Keratinocyte (primary cell): ENCODE measurements at regions not wholly inside any gene's neighbourhood (a gene's known extent, or its start where the extent isn't known, plus 50 kb on each side); places are given as distances from the start of the nearest gene placed in this dataset.

ENCODE experiments used
- DNase-seq: peaks from one replicate; pipeline ENCODE4 v3.0.0-alpha.2; 2011; ENCODE audit warnings: low read depth, missing footprints, low spot score
- FAIRE-seq: peaks from 2 replicates; lab custom pipeline; 2011; peaks lifted over from hg19 to GRCh38; lab: Jason Lieb, UNC
- H2AFZ ChIP-seq: 2 replicates; pipeline ENCODE4 v1.6.0; 2012; ENCODE audit warnings: low read length, control low read depth, inconsistent platforms; ENCODE audit not compliant: control insufficient read depth
- H3K27ac ChIP-seq: 2 replicates; pipeline ENCODE4 v1.5.1; 2011; ENCODE audit warnings: low read length; ENCODE audit not compliant: control insufficient read depth, insufficient read depth
- H3K27me3 ChIP-seq: 3 replicates; pipeline ENCODE4 v1.6.0; 2011; ENCODE audit warnings: low read length; ENCODE audit not compliant: control insufficient read depth, insufficient read depth; ENCODE audit errors: extremely low read depth
- H3K36me3 ChIP-seq, 2 experiments: 2 replicates in 1 of 2; 3 replicates in 1 of 2; pipeline ENCODE4 v1.5.1; 2011; ENCODE audit warnings: low read length in 2 of 2, mild to moderate bottlenecking in 1 of 2; ENCODE audit not compliant: control insufficient read depth in 2 of 2, insufficient read depth in 2 of 2; ENCODE audit errors: extremely low read depth in 1 of 2
- H3K4me1 ChIP-seq: 3 replicates; pipeline ENCODE4 v1.5.1; 2011; ENCODE audit warnings: low read length; ENCODE audit not compliant: control insufficient read depth, insufficient read depth; ENCODE audit errors: extremely low read depth
- H3K4me2 ChIP-seq: 3 replicates; pipeline ENCODE4 v1.6.0; 2011; ENCODE audit warnings: low read depth, low read length; ENCODE audit not compliant: control insufficient read depth, insufficient read depth; ENCODE audit errors: extremely low read depth
- H3K4me3 ChIP-seq, 3 experiments: fragments of 200-600 bp in 1 of 3; sonication (generic) in 1 of 3; 2 replicates in 2 of 3; 3 replicates in 1 of 3; pipeline ENCODE4 v1.5.1; 2011 to 2016; ENCODE audit warnings: low read length in 3 of 3, mild to moderate bottlenecking in 3 of 3, control low read depth in 2 of 3, inconsistent platforms in 1 of 3, low read depth in 1 of 3, mixed read lengths in 1 of 3, mixed run types in 1 of 3, moderate library complexity in 1 of 3; ENCODE audit not compliant: control insufficient read depth in 2 of 3, insufficient read depth in 2 of 3; ENCODE audit errors: extremely low read depth in 1 of 3
- H3K79me2 ChIP-seq: 2 replicates; pipeline ENCODE4 v1.6.0; 2012; ENCODE audit warnings: low read length; ENCODE audit not compliant: control insufficient read depth, insufficient read depth
- H3K9ac ChIP-seq: 3 replicates; pipeline ENCODE4 v1.6.0; 2011; ENCODE audit warnings: low read length; ENCODE audit not compliant: control insufficient read depth, insufficient read depth; ENCODE audit errors: extremely low read depth
- H3K9me1 ChIP-seq: 3 replicates; pipeline ENCODE4 v1.6.0; 2011; ENCODE audit warnings: low read length; ENCODE audit not compliant: control insufficient read depth, insufficient read depth; ENCODE audit errors: extremely low read depth
- H3K9me3 ChIP-seq: 2 replicates; pipeline ENCODE4 v1.5.1; 2012; ENCODE audit warnings: low read depth, low read length; ENCODE audit not compliant: control insufficient read depth
- H4K20me1 ChIP-seq: 3 replicates; pipeline ENCODE4 v1.6.0; 2011; ENCODE audit warnings: low read length; ENCODE audit not compliant: control insufficient read depth, insufficient read depth; ENCODE audit errors: extremely low read depth
- EZH2 ChIP-seq: IDR thresholded peaks from one replicate; pipeline ENCODE4 v1.6.1; 2012; ENCODE audit warnings: inconsistent platforms, mild to moderate bottlenecking, low read length, moderate library complexity
- dilution Hi-C: fragments of 300-500 bp; cut with MboI; formaldehyde crosslinking; loops from one replicate; pipeline ENCODE4 v1.7.0; 2020; ENCODE audit warnings: low sequenced_read_pairs; ENCODE audit not compliant: extremely low pct_ligation_motif_present
- TF ChIP-seq, protein P1 (sequence below), 3 experiments: IDR thresholded peaks in 1 of 3; conservative IDR thresholded peaks in 1 of 3; optimal IDR thresholded peaks in 1 of 3; 2 replicates in 2 of 3; 3 replicates in 1 of 3; pipeline versions ENCODE3 to v1.5.1; 2011; ENCODE audit warnings: low read length in 3 of 3, mild to moderate bottlenecking in 3 of 3, moderate library complexity in 2 of 3, control low read depth in 1 of 3, inconsistent platforms in 1 of 3; ENCODE audit not compliant: insufficient read depth in 2 of 3; ENCODE audit errors: extremely low read depth in 1 of 3

- no peak overlapping the region for H3K4me2 ChIP-seq
- H3K27ac ChIP-seq, result no peak overlapping the region
- no peaks in the 10 kb centered on the region for H3K4me1 ChIP-seq
- dilution Hi-C loops, result no loop called here
- no peak overlapping the region for H3K9ac ChIP-seq
- H3K36me3 ChIP-seq, result no peaks in the 10 kb centered on the region
- H3K9me3 ChIP-seq, result no peaks in the 10 kb centered on the region
- H3K9me1 ChIP-seq, result no peaks in the 10 kb centered on the region
- H3K79me2 ChIP-seq, result no peaks in the 10 kb centered on the region
- no peak overlapping the region for H2AFZ ChIP-seq
- TF ChIP-seq, protein P1, sequence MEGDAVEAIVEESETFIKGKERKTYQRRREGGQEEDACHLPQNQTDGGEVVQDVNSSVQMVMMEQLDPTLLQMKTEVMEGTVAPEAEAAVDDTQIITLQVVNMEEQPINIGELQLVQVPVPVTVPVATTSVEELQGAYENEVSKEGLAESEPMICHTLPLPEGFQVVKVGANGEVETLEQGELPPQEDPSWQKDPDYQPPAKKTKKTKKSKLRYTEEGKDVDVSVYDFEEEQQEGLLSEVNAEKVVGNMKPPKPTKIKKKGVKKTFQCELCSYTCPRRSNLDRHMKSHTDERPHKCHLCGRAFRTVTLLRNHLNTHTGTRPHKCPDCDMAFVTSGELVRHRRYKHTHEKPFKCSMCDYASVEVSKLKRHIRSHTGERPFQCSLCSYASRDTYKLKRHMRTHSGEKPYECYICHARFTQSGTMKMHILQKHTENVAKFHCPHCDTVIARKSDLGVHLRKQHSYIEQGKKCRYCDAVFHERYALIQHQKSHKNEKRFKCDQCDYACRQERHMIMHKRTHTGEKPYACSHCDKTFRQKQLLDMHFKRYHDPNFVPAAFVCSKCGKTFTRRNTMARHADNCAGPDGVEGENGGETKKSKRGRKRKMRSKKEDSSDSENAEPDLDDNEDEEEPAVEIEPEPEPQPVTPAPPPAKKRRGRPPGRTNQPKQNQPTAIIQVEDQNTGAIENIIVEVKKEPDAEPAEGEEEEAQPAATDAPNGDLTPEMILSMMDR (optimal IDR thresholded peaks at IDR 0.05 in 1 of 3, IDR thresholded peaks at IDR 0.05 in 1 of 3, conservative IDR thresholded peaks at IDR 0.05 in 1 of 3; ENCODE audit: extremely low read depth in 1 of 3, insufficient read depth in 2 of 3, low read length in 3 of 3), result no peak
- TF ChIP-seq EZH2, result no peak
- no peaks in the 10 kb centered on the region for H3K27me3 ChIP-seq
- H4K20me1 ChIP-seq, result no peaks in the 10 kb centered on the region
- DNase-seq, result no peak
- H3K4me3 ChIP-seq, result no peak overlapping the region
- no peak for FAIRE-seq
Measured at GRCh38 chr13:105007166-105007808, 1528.2 kb downstream of the EFNB2 start.

- Histone ChIP-seq H3K4me3 (no peak overlapping the region), H3K4me1 (no peaks in the 10 kb centered on the region), H3K36me3 (no peaks in the 10 kb centered on the region), H3K27ac (no peak overlapping the region), H3K79me2 (no peaks in the 10 kb centered on the region), H3K27me3 (no peaks in the 10 kb centered on the region), H3K9me3 (no peaks in the 10 kb centered on the region), H4K20me1 (no peaks in the 10 kb centered on the region), H3K9me1 (no peaks in the 10 kb centered on the region), H2AFZ (no peak overlapping the region), H3K9ac (no peak overlapping the region), H3K4me2 (no peak overlapping the region)
- TF ChIP-seq EZH2, result no peak
- TF ChIP-seq, protein P1 (optimal IDR thresholded peaks at IDR 0.05 in 1 of 3, IDR thresholded peaks at IDR 0.05 in 1 of 3, conservative IDR thresholded peaks at IDR 0.05 in 1 of 3; ENCODE audit: extremely low read depth in 1 of 3, insufficient read depth in 2 of 3, low read length in 3 of 3), result no peak
- DNase-seq (no peak), FAIRE-seq (no peak)
- dilution Hi-C loops, result no loop called here
Measured at GRCh38 chr13:104996022-104996421, 1539.4 kb downstream of the EFNB2 start.
